Ishikawa (cell line): ENCODE measurements at regions not wholly inside any gene's neighbourhood (a gene's known extent, or its start where the extent isn't known, plus 50 kb on each side); places are given as distances from the start of the nearest gene placed in this dataset.

Experiments used
- CEBPB ChIP-seq: IDR thresholded peaks from 2 replicates; pipeline ENCODE4 v1.6.1; 2012
- CREB1 ChIP-seq: IDR thresholded peaks from 2 replicates; pipeline ENCODE4 v1.6.1; 2012; ENCODE audit warnings: low read depth
- EP300 ChIP-seq: IDR thresholded peaks from 2 replicates; pipeline ENCODE4 v1.6.1; 2012; ENCODE audit warnings: borderline replicate concordance
- FOXM1 ChIP-seq: IDR thresholded peaks from 2 replicates; pipeline ENCODE4 v1.6.1; 2012; ENCODE audit warnings: low read depth, borderline replicate concordance
- MAX ChIP-seq: IDR thresholded peaks from 2 replicates; pipeline ENCODE4 v1.6.1; 2012
- NFIC ChIP-seq: IDR thresholded peaks from 2 replicates; pipeline ENCODE4 v1.6.1; 2012
- RAD21 ChIP-seq: IDR thresholded peaks from 2 replicates; pipeline ENCODE4 v1.6.1; 2012; ENCODE audit warnings: low read depth
- REST ChIP-seq: IDR thresholded peaks from 2 replicates; pipeline ENCODE4 v1.6.1; 2012; ENCODE audit warnings: low read depth, mild to moderate bottlenecking
- TAF1 ChIP-seq: IDR thresholded peaks from 2 replicates; pipeline ENCODE4 v1.6.1; 2012; ENCODE audit warnings: low read depth, mild to moderate bottlenecking
- TEAD4 ChIP-seq: IDR thresholded peaks from 2 replicates; pipeline ENCODE4 v1.6.1; 2012

- no peak for TF ChIP-seq EP300
- TF ChIP-seq TAF1 = no peak
- TF ChIP-seq REST = no peak
- TF ChIP-seq CREB1 = no peak
- no peak for TF ChIP-seq TEAD4
- TF ChIP-seq NFIC = no peak
- TF ChIP-seq CEBPB = no peak
- TF ChIP-seq MAX = no peak
- TF ChIP-seq RAD21 = no peak
- no peak for TF ChIP-seq FOXM1
Observed at GRCh38 chr2:118279005-118279404, 190.7 kb downstream of the INSIG2 start.
